GM21390 (cell line): ENCODE measurements at regions not wholly inside any gene's neighbourhood (a gene's known extent, or its start where the extent isn't known, plus 50 kb on each side); places are given as distances from the start of the nearest gene placed in this dataset.
"Not testable (repeated sequence)": the region's sequence is repeated elsewhere in the genome, so short reads cannot be mapped to it uniquely, and the experiment has no call there.

Experiments used
- ATAC-seq: cut with Tn5 transposase; IDR thresholded peaks from one replicate; pipeline ENCODE4 v1.9.1; 2021; ENCODE audit not compliant: unreplicated experiment

GRCh38 chr6:150495126-150495525 lies 104.6 kb upstream of the PLEKHG1 start:
- ATAC-seq, result no peak

DNA sequence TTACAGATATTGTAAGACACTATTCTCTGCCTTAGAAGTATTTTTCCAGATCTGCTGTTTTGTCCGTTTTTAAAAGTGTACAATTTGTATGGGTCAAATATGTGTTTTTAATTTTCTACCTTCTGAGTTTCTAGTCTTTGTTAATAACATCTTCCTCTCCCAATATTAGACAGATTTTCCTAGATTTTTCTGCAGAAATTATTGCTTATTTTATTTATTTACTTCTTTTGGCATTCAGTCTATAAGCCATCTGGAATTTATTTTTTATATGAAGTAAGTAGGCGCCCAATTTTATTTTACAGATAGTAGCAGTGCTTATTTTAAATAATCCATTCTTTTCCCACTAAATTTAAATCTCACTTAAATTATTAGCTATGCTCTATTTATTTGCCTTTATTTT lies 103.1 kb upstream of the PLEKHG1 start:
- no peak for ATAC-seq

GRCh38 chr6:150499882-150500312 lies 99.8 kb upstream of the PLEKHG1 start:
- no peak for ATAC-seq

GRCh38 chr6:150500568-150500967 lies 99.1 kb upstream of the PLEKHG1 start:
- not testable (repeated sequence) for ATAC-seq

DNA sequence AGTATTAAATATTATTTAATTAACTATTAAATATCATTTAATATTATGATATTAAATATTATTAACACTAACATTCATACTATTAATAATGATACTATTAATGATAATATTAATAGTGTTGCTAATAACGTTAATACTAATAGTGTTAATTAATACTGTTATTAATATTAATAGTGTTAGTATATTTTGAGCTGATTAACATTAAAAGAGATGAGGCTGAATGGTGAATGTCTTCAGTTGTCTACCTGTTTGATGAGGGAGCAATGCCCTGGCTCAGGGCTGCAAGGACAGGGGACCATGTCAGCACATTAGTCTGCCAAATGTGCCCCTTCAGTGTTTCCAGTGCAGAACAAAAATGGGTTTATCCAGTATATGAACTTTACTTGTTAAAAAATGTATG lies 96.6 kb upstream of the PLEKHG1 start:
- no peak for ATAC-seq

DNA sequence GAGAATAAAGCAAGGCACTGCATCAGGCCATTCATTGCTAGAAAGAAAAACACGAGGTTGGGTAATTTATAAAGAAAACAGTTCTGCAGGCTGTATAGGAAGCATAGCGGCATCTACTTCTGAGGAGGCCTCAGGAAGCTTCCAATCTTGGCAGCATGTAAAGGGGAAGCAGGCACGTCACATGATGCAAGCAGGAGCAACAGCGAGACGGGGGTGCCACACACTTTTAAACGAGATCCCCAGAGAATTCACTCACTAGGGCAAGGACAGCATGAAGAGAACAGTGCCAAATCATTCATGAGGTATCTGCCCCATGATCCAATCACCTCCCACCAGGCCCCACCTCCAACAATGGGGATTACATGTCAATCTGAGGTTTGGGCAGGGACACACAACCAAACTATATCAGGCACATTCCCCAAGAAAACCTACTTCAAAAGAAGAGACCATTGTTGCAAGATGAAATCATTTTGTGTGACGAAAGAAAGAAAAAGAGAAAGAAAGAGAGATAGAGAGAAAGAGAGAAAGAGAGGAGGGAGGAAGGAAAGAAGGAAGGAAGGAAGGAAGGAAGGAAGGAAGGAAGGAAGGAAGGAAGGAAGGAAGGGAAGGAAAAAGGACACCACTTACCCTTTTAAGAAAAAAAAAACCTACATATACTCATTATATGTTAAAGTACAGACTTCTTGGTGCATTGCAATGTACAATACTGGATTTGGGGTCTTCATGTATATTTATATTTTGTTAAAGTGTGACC lies 95.9 kb upstream of the PLEKHG1 start:
- ATAC-seq, result no peak

DNA sequence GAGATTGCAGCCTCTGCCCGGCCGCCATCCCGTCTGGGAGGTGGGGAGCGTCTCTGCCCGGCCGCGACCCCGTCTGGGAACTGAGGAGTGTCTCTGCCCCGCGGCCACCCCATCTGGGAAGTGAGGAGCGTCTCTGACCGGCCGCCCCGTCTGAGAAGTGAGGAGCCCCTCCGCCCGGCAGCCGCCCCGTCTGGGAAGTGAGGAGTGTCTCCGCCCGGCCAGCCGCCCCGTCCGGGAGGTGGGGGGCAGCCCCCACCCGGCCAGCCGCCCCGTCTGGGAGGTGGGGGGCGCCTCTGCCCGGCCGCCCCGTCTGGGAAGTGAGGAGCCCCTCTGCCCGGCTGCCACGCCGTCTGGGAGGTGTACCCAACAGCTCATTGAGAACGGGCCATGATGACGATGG lies 92.3 kb upstream of the PLEKHG1 start:
- ATAC-seq, result not testable (repeated sequence)

DNA sequence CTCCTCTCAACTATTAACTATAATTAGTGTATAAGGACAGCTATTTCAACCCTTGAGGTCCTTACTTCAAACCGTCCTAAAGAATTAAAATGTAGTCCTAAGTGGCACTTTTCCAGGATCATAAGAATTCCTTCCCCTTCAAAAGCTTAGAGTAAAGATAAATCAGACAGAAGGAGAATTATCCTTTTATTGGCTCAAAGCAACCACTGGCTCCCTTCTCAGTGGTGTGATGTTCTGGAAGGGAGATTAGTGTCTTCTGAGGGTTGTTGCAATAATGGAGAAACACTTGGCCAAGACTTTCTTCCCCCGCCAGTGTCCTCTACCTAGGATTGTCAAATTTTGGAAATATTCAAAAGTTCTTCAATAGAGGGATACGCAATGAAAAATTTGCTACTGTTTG lies 89.1 kb upstream of the PLEKHG1 start:
- ATAC-seq, result no peak

- ATAC-seq, result no peak
These were observed 88.4 kb upstream of the PLEKHG1 start for GRCh38 chr6:150511313-150511712.

DNA sequence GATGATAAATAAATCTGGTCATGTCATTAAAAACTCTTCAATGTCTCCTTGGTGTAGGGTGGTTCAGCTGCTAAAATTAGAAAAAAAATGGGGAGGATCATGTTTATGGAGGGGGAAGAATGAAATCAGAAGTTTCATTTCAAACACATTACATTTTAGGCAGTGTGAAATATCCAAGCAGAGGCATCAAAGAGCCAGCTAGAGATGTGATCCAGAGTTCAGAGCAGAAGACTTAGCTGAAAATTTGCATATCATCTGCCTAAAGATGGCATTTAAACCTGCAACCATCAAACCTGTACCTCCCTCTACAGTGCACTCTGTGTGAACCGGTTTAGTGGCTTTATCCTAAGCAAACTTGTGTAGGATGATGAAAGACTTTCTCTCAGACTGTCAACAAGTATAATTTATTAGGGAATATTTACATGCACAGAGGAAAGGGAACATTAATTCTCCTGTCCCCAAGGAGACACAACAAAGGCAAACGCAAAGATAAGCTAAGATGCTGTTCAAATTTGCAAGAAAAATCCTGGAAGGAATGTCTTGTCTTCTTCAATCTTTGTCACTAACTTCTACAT lies 84.8 kb upstream of the PLEKHG1 start:
- ATAC-seq, result no peak

- ATAC-seq, result no peak
These were observed 83.5 kb upstream of the PLEKHG1 start for GRCh38 chr6:150516199-150516598.

DNA sequence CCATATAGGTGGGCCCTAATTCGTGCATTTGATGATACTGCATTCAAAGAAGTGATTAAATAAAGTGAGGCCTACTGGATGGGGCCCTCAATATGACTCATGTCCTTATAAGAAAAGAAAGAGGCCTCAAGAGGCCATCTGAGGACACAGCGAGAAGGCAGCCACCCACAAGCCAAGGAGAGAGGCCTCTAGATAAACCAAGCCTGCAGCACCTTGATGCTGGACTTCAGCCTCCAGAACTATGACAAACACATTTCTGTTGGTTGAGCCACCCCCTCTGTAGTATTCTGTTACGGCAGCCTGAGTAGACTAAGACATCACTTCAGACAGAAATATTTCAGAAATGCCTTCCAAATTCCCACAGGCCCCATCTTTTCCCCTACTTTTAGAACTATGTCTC lies 82.5 kb upstream of the PLEKHG1 start:
- ATAC-seq, result no peak

DNA sequence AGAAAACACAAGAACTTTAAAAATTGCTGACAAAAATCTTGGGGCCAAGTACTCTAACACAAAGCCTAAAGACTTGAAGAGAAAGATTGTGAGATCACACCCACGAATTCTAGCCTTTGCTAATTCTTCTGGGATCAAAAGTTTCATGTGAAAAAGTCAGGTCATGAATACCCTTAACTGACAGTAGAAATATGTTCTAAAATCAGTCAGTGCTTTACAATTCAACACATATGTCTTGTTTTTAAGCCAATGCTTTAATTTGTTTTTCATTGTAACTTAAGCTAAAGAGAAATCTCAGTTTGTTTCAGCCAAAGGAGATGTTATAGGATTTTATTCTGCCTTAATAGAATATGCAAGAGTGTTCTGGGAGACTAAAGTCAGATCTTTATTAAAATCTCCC lies 78.2 kb upstream of the PLEKHG1 start:
- ATAC-seq, result no peak

GRCh38 chr6:150523216-150523615 lies 76.5 kb upstream of the PLEKHG1 start:
- not testable (repeated sequence) for ATAC-seq

DNA sequence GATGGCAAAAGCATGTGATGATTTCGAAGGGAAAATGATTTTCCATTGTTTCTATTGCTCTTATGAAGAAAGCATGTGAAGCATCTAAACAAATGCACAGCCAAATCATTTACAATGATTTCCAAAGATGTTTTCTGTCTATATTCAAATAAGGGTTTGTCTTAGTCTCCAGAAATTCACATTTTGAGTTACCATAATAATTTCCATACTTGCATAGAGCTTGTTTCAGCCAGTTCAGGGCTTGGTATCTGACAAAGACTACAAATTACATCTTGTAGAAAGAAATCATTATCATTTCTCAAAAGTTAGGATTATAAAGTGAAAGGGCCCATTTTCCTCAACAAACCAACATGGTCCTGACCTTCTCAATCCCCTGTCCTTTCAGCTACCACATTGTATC lies 74.4 kb upstream of the PLEKHG1 start:
- no peak for ATAC-seq

- no peak for ATAC-seq
These were observed 72.6 kb upstream of the PLEKHG1 start for GRCh38 chr6:150527100-150527499.

DNA sequence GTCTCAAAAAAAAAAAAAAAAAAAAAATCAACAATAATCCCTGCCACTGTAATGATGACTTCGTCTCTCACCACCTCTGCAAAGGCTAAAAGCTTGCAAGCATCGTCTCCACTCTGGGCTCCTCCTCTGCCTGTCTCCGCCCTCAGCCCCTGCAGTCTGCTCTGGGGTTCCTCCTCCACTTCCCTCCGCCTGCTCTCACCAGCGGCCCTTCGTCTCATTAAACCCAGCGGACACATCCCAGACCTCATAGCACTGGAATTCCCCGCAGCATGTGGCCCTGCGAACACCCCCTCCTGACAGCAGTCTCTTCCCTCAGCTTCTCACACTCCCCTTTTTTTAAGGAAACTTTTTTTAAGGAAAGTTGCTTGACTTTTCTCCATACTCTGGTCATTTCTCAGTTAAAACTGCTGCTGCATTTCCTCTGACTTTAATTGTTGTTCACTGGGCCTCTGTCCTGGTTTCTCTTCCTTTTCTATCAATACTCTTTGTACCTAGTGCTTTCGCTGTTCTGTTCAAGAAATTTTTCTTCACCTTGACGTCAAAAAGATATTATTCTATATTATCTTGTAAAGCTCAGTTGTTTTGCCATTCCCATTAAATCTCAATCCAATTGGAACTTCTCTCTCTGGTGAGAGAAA lies 70.9 kb upstream of the PLEKHG1 start:
- no peak for ATAC-seq

- ATAC-seq, result no peak
These were observed 70.0 kb upstream of the PLEKHG1 start for GRCh38 chr6:150529646-150530045.

DNA sequence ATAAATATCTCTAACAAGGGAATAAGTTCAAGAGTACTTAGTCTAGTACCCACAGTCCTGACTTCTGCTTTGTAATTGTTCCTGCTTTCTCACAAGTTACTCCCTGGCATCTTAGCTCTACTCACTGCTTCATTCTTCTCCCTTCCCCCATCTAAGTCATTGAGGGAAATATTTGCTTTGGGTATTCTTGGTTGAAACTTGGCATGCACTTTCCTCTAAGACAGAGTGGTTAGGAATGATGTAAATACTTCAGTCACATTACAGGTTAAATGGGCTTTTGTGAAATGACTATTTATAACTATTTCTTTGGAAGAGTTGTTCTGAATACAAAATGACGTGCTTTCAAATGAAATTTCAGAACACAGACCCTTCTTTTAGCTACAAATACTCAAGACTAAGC lies 67.7 kb upstream of the PLEKHG1 start:
- no peak for ATAC-seq

DNA sequence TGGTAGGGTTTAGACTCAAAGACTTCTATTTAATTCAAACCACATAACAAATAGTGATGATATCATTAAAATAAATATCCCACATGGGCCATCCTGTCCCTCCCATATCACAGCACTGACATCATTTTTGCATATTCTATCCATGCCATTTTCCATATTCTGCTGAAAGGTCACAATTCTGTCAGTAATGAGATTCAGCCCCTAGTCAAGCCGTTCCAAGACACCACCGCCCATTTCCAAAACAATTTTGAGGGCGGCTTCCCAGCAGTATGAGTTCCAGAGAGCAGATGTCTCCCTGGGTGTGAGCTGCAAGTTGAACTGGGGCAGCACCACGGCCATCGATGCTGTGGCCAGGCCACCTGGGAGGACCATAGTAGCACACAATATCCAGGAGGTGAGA lies 65.1 kb upstream of the PLEKHG1 start:
- no peak for ATAC-seq

GRCh38 chr6:150535151-150535804 lies 64.4 kb upstream of the PLEKHG1 start:
- ATAC-seq, result no peak

DNA sequence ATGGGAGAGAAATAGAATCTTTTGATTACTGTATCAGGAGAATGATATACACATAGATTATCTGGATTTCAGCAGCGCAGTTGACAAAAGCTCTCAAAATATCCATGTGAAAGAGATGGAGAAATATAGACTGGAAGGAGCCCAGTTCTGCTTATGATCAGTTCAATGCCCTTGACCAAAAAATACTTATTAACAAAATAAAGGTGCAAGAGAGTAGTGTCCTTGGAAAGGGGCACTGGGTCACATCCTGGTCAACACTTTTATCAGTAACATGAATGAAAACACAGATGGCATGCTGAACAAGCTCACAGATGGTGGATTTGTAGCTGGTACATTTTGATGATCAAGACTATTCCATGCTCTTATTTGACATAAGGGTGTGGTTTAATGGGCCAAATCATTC lies 63.9 kb upstream of the PLEKHG1 start:
- ATAC-seq, result no peak
